Adrenal gland (tissue), 5 donors: ENCODE measurements at regions not wholly inside any gene's neighbourhood (a gene's known extent, or its start where the extent isn't known, plus 50 kb on each side); places are given as distances from the start of the nearest gene placed in this dataset.

Source experiments
- POLR2A ChIP-seq, 2 donors: fragments of 450-650 bp; IDR thresholded peaks; one replicate each; pipeline ENCODE4 v1.6.1; 2017; ENCODE audit warnings: antibody characterized with exemption in 2 of 2, mild to moderate bottlenecking in 2 of 2, moderate library complexity in 1 of 2
- TF ChIP-seq, protein P1 (sequence below), 6 experiments: fragments of 450-650 bp in 4 of 6; fragments of 200-600 bp in 2 of 6; sonication (generic) in 1 of 6; IDR thresholded peaks; 1 replicate in 5 of 6; 2 replicates in 1 of 6; pipeline versions ENCODE4 v1.5.1 to v1.8.0; 2016 to 2021; ENCODE audit warnings: antibody characterized with exemption in 6 of 6, mild to moderate bottlenecking in 2 of 6, moderate library complexity in 1 of 6
- donor health status: DM: no; HTN: no; CAD: no.

DNA sequence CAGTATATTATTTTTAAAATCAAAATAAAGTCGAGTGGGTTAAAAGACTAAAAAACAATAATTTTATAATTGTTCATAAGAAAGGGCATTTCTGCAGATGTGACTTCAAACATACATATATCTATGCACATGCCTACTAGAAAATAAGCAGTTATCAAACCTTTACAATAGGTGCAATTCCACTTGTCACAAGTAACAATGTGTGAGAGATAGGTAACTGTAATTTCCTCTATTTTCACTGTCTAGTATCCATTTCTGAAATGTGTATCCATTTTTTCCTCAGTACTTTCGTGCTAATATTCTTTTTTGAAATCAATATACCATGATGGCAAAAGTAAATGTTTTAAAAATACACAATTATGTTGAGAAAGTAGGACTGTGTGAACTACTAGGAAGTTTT, 96.9 kb upstream of the GNAI1 start:
- TF ChIP-seq, protein P1, sequence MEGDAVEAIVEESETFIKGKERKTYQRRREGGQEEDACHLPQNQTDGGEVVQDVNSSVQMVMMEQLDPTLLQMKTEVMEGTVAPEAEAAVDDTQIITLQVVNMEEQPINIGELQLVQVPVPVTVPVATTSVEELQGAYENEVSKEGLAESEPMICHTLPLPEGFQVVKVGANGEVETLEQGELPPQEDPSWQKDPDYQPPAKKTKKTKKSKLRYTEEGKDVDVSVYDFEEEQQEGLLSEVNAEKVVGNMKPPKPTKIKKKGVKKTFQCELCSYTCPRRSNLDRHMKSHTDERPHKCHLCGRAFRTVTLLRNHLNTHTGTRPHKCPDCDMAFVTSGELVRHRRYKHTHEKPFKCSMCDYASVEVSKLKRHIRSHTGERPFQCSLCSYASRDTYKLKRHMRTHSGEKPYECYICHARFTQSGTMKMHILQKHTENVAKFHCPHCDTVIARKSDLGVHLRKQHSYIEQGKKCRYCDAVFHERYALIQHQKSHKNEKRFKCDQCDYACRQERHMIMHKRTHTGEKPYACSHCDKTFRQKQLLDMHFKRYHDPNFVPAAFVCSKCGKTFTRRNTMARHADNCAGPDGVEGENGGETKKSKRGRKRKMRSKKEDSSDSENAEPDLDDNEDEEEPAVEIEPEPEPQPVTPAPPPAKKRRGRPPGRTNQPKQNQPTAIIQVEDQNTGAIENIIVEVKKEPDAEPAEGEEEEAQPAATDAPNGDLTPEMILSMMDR (IDR thresholded peaks at IDR 0.05): no peak
- no peak for TF ChIP-seq POLR2A (IDR thresholded peaks at IDR 0.05)
